SH-SY5Y (cell line): ENCODE measurements at regions not wholly inside any gene's neighbourhood (a gene's known extent, or its start where the extent isn't known, plus 50 kb on each side); places are given as distances from the start of the nearest gene placed in this dataset.

Source experiments
- GATA2 ChIP-seq: IDR thresholded peaks from 2 replicates; pipeline ENCODE4 v1.6.1; 2011; ENCODE audit warnings: mild to moderate bottlenecking, low read depth, low read length
- GATA3 ChIP-seq: IDR thresholded peaks from 2 replicates; pipeline ENCODE4 v1.6.1; 2011; ENCODE audit warnings: low read depth, mild to moderate bottlenecking, low read length, moderate library complexity

DNA sequence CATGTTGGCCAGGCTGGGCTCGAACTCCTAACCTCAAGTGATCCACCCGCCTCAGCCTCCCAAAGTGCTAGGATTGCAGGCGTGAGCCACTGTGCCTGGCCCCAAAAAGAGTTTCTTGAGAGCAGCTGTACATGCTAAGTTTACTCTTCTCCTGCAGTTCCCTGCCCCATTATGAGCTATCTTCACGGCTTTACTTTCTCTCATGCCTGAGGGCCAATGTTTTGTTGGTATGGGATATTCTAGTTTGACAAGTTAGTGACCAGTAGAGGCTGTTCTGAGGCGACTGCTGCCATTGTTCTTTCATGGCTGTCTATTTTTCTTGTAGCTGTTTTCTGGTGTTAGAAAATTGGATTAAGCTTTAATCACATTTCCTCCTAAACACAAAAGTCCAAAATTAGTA is 78.0 kb upstream of the STX18 start:
- no peak for TF ChIP-seq GATA3
- TF ChIP-seq GATA2 = no peak
